SH-SY5Y (cell line): ENCODE measurements at regions not wholly inside any gene's neighbourhood (a gene's known extent, or its start where the extent isn't known, plus 50 kb on each side); places are given as distances from the start of the nearest gene placed in this dataset.

Source experiments
- GATA2 ChIP-seq: IDR thresholded peaks from 2 replicates; pipeline ENCODE4 v1.6.1; 2011; ENCODE audit warnings: mild to moderate bottlenecking, low read depth, low read length
- GATA3 ChIP-seq: IDR thresholded peaks from 2 replicates; pipeline ENCODE4 v1.6.1; 2011; ENCODE audit warnings: low read depth, mild to moderate bottlenecking, low read length, moderate library complexity

DNA sequence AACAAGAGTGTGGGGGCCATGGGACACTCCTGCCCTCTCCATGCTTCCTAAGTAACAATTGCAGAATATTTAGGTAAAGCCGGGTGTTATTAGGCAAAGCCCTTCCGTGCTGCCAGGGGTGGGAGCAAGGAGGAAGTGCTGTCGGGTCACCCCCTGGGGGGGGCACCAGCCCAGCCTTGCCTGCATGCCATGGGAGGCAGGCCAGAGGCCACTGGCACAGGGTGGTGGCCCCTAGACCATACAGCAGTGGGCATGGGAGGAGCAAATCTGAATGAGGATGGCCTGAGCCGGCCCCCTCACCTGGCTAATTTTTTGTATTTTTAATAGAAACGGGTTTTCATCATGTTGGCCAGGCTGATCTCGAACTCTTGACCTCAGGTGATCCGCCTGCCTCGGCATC, 355.7 kb upstream of the CDH8 start:
- TF ChIP-seq GATA2 (no peak), GATA3 (no peak)
